ENCODE measurements at regions not wholly inside any gene's neighbourhood (a gene's known extent, or its start where the extent isn't known, plus 50 kb on each side); places are given as distances from the start of the nearest gene placed in this dataset.

DNA sequence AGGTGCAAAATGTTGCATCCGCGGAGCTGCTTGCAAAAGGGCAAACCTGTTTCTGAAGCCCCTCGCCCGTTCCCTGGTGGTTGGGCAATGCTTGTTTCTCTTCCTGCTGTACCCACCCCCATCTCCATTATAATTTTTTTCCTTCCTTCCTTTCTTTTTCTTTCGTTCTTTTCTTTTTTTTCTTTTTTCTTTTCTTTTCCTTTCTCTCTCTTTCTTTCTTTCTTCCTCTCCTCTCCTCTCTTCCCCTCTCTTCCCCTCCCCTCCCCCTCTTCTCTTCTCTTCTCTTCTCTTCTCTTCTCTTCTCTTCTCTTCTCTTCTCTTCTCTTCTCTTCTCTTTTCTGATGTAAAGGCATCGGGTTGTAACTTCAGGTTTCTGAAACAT is 278.2 kb downstream of the GATA3 start (continued):
- TF ChIP-seq RFX5 (IDR thresholded peaks at IDR 0.05; ENCODE audit: low read depth, low read length) (no peak), CHD1 (IDR thresholded peaks at IDR 0.05; ENCODE audit: low read depth, low read length) (no peak), FOS (IDR thresholded peaks at IDR 0.05; ENCODE audit: low read depth, low read length) (no peak)

DNA sequence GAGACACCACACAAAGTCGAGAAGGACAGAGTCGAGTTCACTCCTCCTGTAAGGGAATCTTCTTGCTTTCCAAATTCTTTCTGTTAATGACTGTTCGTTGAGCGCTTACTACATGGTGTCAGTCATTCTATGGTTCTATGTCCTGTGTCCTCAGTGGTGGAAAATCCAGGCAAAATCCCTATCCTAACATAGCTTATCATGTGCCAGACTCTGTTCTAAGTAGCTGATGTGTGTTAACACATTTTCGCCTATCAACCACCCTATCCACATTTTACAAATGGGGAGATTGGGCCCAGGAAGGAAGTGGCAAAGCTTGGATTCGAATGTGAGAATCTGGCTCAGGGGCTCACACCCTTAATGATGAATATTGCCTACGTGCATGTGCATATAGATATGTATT is 280.1 kb downstream of the GATA3 start:
- Histone ChIP-seq H3K27me3 (ENCODE audit: control insufficient read depth, insufficient read depth, low read length) (no peaks in the 10 kb centered on the region), H3K18ac (ENCODE audit: low read depth, low read length) (no peak overlapping the region), H3K79me1 (ENCODE audit: low read depth in 1 of 2, low read length in 2 of 2) (no peaks in the 10 kb centered on the region), H4K5ac (ENCODE audit: low read depth, low read length) (no peak overlapping the region), H2BK20ac (ENCODE audit: low read depth, low read length) (no peak overlapping the region), H3K9ac (ENCODE audit: low read depth, low read length) (no peak overlapping the region), H4K8ac (ENCODE audit: low read depth in 2 of 2, low read length in 2 of 2) (no peak overlapping the region), H4K20me1 (ENCODE audit: insufficient read depth, low read length) (no peaks in the 10 kb centered on the region), H3K14ac (replicated peaks; ENCODE audit: low read depth, low read length) (no peak overlapping the region), H3K4ac (ENCODE audit: low read depth, low read length) (no peak overlapping the region), H2AFZ (replicated peaks; ENCODE audit: low read length, poor library complexity) (no peak overlapping the region), H3K4me3 (ENCODE audit: insufficient read depth, low read depth, low read length) (no peak overlapping the region), H4K91ac (ENCODE audit: insufficient read depth, low read depth, low read length) (no peak overlapping the region), H3K4me1 (ENCODE audit: control insufficient read depth, insufficient read depth, low read length) (no peaks in the 10 kb centered on the region), H3K9me1 (ENCODE audit: insufficient read depth, low read length) (no peaks in the 10 kb centered on the region), H2BK15ac (ENCODE audit: low read depth, low read length) (no peak overlapping the region), H3K9me3 (ENCODE audit: control insufficient read depth, insufficient read depth, low read length) (peaks cover 10% of the 10 kb centered on the region; the same call in 1 of the 2 replicates), H2BK5ac (ENCODE audit: low read depth, low read length, poor library complexity, severe bottlenecking) (no peak overlapping the region), H3K27ac (ENCODE audit: insufficient read depth, low read length) (no peak overlapping the region), H3K36me3 (ENCODE audit: control insufficient read depth, insufficient read depth, low read length) (no peaks in the 10 kb centered on the region), H2AK5ac (ENCODE audit: low read depth, low read length) (no peak overlapping the region), H2AK9ac (replicated peaks; ENCODE audit: low read depth, low read length, poor library complexity) (no peak overlapping the region), H3K4me2 (ENCODE audit: low read depth, low read length) (no peak overlapping the region), H3K56ac (ENCODE audit: extremely low read depth, insufficient read depth, low read length) (no peak overlapping the region), H2BK120ac (ENCODE audit: low read depth, low read length) (no peak overlapping the region), H3K23ac (ENCODE audit: low read depth, low read length) (no peak overlapping the region)
- dilution Hi-C loops (cut with HindIII; ENCODE audit: low sequenced_read_pairs, unreplicated experiment) (no loop called here), intact Hi-C loops (cut with micrococcal nuclease) (no loop called here), in situ Hi-C loops (cut with MboI; ENCODE audit: low sequenced_read_pairs) (no loop called here)
- DNase-seq (no peak), ATAC-seq (ENCODE audit: low read depth) (no peak)
- TF ChIP-seq RFX5 (IDR thresholded peaks at IDR 0.05; ENCODE audit: low read depth, low read length) (no peak), RCOR1 (IDR thresholded peaks at IDR 0.05; ENCODE audit: insufficient replicate concordance, low read length) (no peak), NFE2L2 (IDR thresholded peaks at IDR 0.05; ENCODE audit: low read depth, low read length) (no peak), MXI1 (IDR thresholded peaks at IDR 0.05; ENCODE audit: borderline replicate concordance, low read depth, low read length) (no peak), MAZ (IDR thresholded peaks at IDR 0.05; ENCODE audit: borderline replicate concordance, low read depth, low read length) (no peak), CHD1 (IDR thresholded peaks at IDR 0.05; ENCODE audit: low read depth, low read length) (no peak), CEBPB (IDR thresholded peaks at IDR 0.05; ENCODE audit: low read depth, low read length) (no peak), FOS (IDR thresholded peaks at IDR 0.05; ENCODE audit: low read depth, low read length) (no peak), POLR2A (IDR thresholded peaks at IDR 0.05; ENCODE audit: low read depth, low read length) (no peak), RAD21 (IDR thresholded peaks at IDR 0.05; ENCODE audit: low read length) (no peak)
- TF ChIP-seq, protein P1, sequence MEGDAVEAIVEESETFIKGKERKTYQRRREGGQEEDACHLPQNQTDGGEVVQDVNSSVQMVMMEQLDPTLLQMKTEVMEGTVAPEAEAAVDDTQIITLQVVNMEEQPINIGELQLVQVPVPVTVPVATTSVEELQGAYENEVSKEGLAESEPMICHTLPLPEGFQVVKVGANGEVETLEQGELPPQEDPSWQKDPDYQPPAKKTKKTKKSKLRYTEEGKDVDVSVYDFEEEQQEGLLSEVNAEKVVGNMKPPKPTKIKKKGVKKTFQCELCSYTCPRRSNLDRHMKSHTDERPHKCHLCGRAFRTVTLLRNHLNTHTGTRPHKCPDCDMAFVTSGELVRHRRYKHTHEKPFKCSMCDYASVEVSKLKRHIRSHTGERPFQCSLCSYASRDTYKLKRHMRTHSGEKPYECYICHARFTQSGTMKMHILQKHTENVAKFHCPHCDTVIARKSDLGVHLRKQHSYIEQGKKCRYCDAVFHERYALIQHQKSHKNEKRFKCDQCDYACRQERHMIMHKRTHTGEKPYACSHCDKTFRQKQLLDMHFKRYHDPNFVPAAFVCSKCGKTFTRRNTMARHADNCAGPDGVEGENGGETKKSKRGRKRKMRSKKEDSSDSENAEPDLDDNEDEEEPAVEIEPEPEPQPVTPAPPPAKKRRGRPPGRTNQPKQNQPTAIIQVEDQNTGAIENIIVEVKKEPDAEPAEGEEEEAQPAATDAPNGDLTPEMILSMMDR (conservative IDR thresholded peaks at IDR 0.05; ENCODE audit: low read depth, low read length): no peak
- TF ChIP-seq, protein P2, sequence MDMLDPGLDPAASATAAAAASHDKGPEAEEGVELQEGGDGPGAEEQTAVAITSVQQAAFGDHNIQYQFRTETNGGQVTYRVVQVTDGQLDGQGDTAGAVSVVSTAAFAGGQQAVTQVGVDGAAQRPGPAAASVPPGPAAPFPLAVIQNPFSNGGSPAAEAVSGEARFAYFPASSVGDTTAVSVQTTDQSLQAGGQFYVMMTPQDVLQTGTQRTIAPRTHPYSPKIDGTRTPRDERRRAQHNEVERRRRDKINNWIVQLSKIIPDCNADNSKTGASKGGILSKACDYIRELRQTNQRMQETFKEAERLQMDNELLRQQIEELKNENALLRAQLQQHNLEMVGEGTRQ (IDR thresholded peaks at IDR 0.05; ENCODE audit: low read depth, low read length): no peak
- TF ChIP-seq, protein P3, sequence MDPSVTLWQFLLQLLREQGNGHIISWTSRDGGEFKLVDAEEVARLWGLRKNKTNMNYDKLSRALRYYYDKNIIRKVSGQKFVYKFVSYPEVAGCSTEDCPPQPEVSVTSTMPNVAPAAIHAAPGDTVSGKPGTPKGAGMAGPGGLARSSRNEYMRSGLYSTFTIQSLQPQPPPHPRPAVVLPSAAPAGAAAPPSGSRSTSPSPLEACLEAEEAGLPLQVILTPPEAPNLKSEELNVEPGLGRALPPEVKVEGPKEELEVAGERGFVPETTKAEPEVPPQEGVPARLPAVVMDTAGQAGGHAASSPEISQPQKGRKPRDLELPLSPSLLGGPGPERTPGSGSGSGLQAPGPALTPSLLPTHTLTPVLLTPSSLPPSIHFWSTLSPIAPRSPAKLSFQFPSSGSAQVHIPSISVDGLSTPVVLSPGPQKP (IDR thresholded peaks at IDR 0.05; ENCODE audit: borderline replicate concordance, low read depth, low read length): no peak
- POLR2A ChIA-PET (ENCODE audit: unreplicated experiment): no interaction called here
- no TSS peak for BruUV-seq (replicated peaks)
- no CpG with 5 or more reads among the region's 7 CpGs for WGBS, 2 experiments (ENCODE audit: extremely low coverage in 2 of 2, insufficient read length in 1 of 2)
- CTCF ChIA-PET: no interaction called here

All from IMR-90 (cell line).